PC-3 (cell line): ENCODE measurements at regions not wholly inside any gene's neighbourhood (a gene's known extent, or its start where the extent isn't known, plus 50 kb on each side); places are given as distances from the start of the nearest gene placed in this dataset.
A peak's percentile ranks its signal among the peaks of the same experiment; 100 is the strongest.
"Not testable (repeated sequence)": the region's sequence is repeated elsewhere in the genome, so short reads cannot be mapped to it uniquely, and the experiment has no call there.

ENCODE experiments used
- ATAC-seq: fragments of 200-7000 bp; cut with Tn5 transposase; 2 replicates; pipeline ENCODE4 v1.9.1; 2020; ENCODE audit warnings: mild to moderate bottlenecking, moderate library complexity
- BruUV-seq: library from RNA; stranded (reverse); fragments of 400-500 nt; replicated peaks from 2 replicates; lab custom pipeline; 2021; lab: Mats Ljungman, UMichigan
- CTCF ChIA-PET: fragments of 300-600 bp; sonication (Branson Sonifier 250); formaldehyde crosslinking; loops from one replicate; lab custom pipeline; 2022; ENCODE audit warnings: antibody characterized with exemption; lab: Charles Lee
- POLR2A ChIA-PET: fragments of 300-600 bp; sonication (Branson Sonifier 250); formaldehyde crosslinking; loops from one replicate; lab custom pipeline; 2022; ENCODE audit warnings: antibody characterized with exemption; ENCODE audit not compliant: unreplicated experiment; lab: Charles Lee
- DNase-seq: peaks from one replicate; pipeline ENCODE4 v3.0.0-alpha.2; 2015
- H2AFZ ChIP-seq: fragments of 300-600 bp; sonication (generic); 2 replicates; pipeline ENCODE4 v1.6.0; 2016; ENCODE audit warnings: antibody characterized with exemption, low read length
- H3F3A ChIP-seq: fragments of 300-600 bp; sonication (generic); one replicate; pipeline ENCODE4 v1.6.0; 2017; ENCODE audit warnings: antibody characterized with exemption, low read length, control low read depth, mild to moderate bottlenecking; ENCODE audit not compliant: unreplicated experiment
- H3K27ac ChIP-seq: fragments of 300-600 bp; sonication (generic); 2 replicates; pipeline ENCODE4 v1.5.1; 2016; ENCODE audit warnings: mild to moderate bottlenecking, low read length
- H3K27me3 ChIP-seq: fragments of 300-600 bp; sonication (generic); 2 replicates; pipeline ENCODE4 v1.6.1; 2016; ENCODE audit warnings: low read length, mixed read lengths
- H3K36me3 ChIP-seq: fragments of 300-600 bp; sonication (generic); 2 replicates; pipeline ENCODE4 v1.6.1; 2016; ENCODE audit warnings: low read depth, mixed run types, low read length, mixed read lengths
- H3K4me1 ChIP-seq: fragments of 300-600 bp; sonication (generic); 2 replicates; pipeline ENCODE4 v1.5.1; 2016; ENCODE audit warnings: low read length; ENCODE audit not compliant: insufficient read depth
- H3K4me2 ChIP-seq: fragments of 300-600 bp; sonication (generic); 2 replicates; pipeline ENCODE4 v1.6.0; 2016; ENCODE audit warnings: low read length
- H3K4me3 ChIP-seq: fragments of 300-600 bp; sonication (generic); 2 replicates; pipeline ENCODE4 v1.5.1; 2016; ENCODE audit warnings: mild to moderate bottlenecking, low read length, mixed read lengths
- H3K79me2 ChIP-seq: fragments of 300-600 bp; sonication (generic); 2 replicates; pipeline ENCODE4 v1.6.1; 2017; ENCODE audit warnings: low read length, mixed read lengths
- H3K9ac ChIP-seq: fragments of 300-600 bp; sonication (generic); 2 replicates; pipeline ENCODE4 v1.6.0; 2016; ENCODE audit warnings: mild to moderate bottlenecking, low read length
- H3K9me2 ChIP-seq: fragments of 300-600 bp; sonication (generic); replicated peaks from 2 replicates; pipeline ENCODE4 v1.6.1; 2016; ENCODE audit warnings: mixed run types, low read length, mixed read lengths
- H3K9me3 ChIP-seq: fragments of 300-600 bp; sonication (generic); 2 replicates; pipeline ENCODE4 v1.6.1; 2016; ENCODE audit warnings: low read length, mixed read lengths
- H4K20me1 ChIP-seq: fragments of 300-600 bp; sonication (generic); 2 replicates; pipeline ENCODE4 v1.6.1; 2016; ENCODE audit warnings: low read length, mixed read lengths
- EZH2 ChIP-seq: fragments of 300-600 bp; sonication (generic); IDR thresholded peaks from one replicate; pipeline ENCODE4 v1.6.1; 2017; ENCODE audit warnings: antibody characterized with exemption, mild to moderate bottlenecking, low read length; ENCODE audit not compliant: unreplicated experiment
- EZH2phosphoT487 ChIP-seq: fragments of 300-600 bp; sonication (generic); IDR thresholded peaks from 2 replicates; pipeline ENCODE4 v1.6.1; 2018; ENCODE audit warnings: mild to moderate bottlenecking, antibody characterized with exemption, low read length, borderline replicate concordance
- intact Hi-C: fragments of 100-400 bp; cut with micrococcal nuclease; formaldehyde crosslinking; loops from 2 replicates; pipeline ENCODE4 v1.9.0; 2023
- TF ChIP-seq, protein P1 (sequence below): fragments of 300-600 bp; sonication (generic); conservative IDR thresholded peaks from 2 replicates; pipeline ENCODE4 v1.5.1; 2017; ENCODE audit warnings: antibody characterized with exemption, low read depth, mild to moderate bottlenecking, low read length

DNA sequence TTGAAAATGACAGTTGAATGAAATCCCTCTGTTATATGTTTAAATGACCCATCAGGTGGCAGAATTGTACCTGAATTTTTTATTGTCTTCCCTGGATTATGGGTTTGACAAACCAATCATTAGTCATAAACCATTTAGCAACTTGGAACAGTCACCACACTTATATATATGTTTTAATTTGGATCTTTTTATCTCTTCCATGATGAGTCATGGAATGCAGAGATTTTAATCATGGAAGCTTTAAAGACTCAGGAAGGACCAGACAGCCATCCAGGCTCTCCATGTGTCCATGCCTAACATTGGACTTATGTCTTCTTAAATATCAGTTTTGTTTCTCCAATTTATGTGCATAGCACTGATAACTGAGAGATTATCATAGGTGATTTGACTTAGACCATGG lies 188.3 kb upstream of the ZSWIM2 start:
- no peaks in the 10 kb centered on the region for H3K79me2 ChIP-seq
- H3K36me3 ChIP-seq, result no peaks in the 10 kb centered on the region
- BruUV-seq, result no TSS peak
- H3K4me3 ChIP-seq, result no peak overlapping the region
- CTCF ChIA-PET, result no interaction called here
- H3K27ac ChIP-seq, result no peak overlapping the region
- H3K4me1 ChIP-seq, result peaks cover 9% of the 10 kb centered on the region
- no peaks in the 10 kb centered on the region for H3F3A ChIP-seq
- H4K20me1 ChIP-seq, result no peaks in the 10 kb centered on the region
- no peaks in the 10 kb centered on the region for H3K27me3 ChIP-seq
- no peaks in the 10 kb centered on the region for H3K9me2 ChIP-seq
- peak; percentile 50 for ATAC-seq
- POLR2A ChIA-PET, result no interaction called here
- H2AFZ ChIP-seq, result no peak overlapping the region
- no peak overlapping the region for H3K9ac ChIP-seq
- H3K4me2 ChIP-seq, result no peak overlapping the region
- no peak for TF ChIP-seq EZH2
- TF ChIP-seq, protein P1, sequence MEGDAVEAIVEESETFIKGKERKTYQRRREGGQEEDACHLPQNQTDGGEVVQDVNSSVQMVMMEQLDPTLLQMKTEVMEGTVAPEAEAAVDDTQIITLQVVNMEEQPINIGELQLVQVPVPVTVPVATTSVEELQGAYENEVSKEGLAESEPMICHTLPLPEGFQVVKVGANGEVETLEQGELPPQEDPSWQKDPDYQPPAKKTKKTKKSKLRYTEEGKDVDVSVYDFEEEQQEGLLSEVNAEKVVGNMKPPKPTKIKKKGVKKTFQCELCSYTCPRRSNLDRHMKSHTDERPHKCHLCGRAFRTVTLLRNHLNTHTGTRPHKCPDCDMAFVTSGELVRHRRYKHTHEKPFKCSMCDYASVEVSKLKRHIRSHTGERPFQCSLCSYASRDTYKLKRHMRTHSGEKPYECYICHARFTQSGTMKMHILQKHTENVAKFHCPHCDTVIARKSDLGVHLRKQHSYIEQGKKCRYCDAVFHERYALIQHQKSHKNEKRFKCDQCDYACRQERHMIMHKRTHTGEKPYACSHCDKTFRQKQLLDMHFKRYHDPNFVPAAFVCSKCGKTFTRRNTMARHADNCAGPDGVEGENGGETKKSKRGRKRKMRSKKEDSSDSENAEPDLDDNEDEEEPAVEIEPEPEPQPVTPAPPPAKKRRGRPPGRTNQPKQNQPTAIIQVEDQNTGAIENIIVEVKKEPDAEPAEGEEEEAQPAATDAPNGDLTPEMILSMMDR, result 0 out of 2 replicates have a peak, but pooled peaks have one; percentile 11
- TF ChIP-seq EZH2phosphoT487, result no peak
- peak; percentile 51 for DNase-seq
- no peaks in the 10 kb centered on the region for H3K9me3 ChIP-seq
- intact Hi-C loops, result loop anchor here (10.0 kb wide), 1 partner anchor 133 kb away; no protein-coding TSS in a partner anchor

DNA sequence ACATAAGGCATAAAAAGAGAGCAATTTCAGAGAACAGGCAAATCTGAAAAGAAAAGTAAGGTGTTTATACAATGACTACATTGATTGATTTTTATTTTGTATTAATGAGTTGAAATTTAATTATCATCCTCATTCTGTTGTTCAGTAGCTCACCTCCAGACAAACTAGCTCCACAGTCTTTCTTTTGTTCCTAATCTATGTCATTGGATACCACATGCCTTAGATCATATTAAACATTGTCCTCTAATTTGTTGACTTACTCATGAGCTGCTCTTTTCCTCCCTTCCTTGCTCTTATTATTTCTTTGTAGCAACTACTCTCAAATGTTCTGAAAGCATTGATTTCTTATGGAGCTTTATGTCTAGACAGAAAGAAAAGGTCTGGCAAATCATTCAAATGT lies 185.5 kb upstream of the ZSWIM2 start:
- intact Hi-C loops, result loop anchor here (10.0 kb wide), 1 partner anchor 130 kb away; no protein-coding TSS in a partner anchor
- Histone ChIP-seq H3K9me3 (no peaks in the 10 kb centered on the region), H3K4me1 (peaks cover 9% of the 10 kb centered on the region), H2AFZ (no peak overlapping the region), H3K27ac (no peak overlapping the region), H3K79me2 (no peaks in the 10 kb centered on the region), H4K20me1 (no peaks in the 10 kb centered on the region), H3K9ac (no peak overlapping the region), H3K36me3 (no peaks in the 10 kb centered on the region), H3K9me2 (no peaks in the 10 kb centered on the region), H3K27me3 (no peaks in the 10 kb centered on the region), H3K4me2 (no peak overlapping the region), H3F3A (no peaks in the 10 kb centered on the region), H3K4me3 (no peak overlapping the region)
- DNase-seq, result no peak
- ChIA-PET CTCF (interaction anchor here (0.7 kb wide), 1 partner anchor 104 kb away, joined by 11 read pairs; no protein-coding TSS in a partner anchor), POLR2A (no interaction called here)
- BruUV-seq, result no TSS peak
- TF ChIP-seq EZH2 (no peak), EZH2phosphoT487 (no peak)
- TF ChIP-seq, protein P1, result no peak
- no peak for ATAC-seq

DNA sequence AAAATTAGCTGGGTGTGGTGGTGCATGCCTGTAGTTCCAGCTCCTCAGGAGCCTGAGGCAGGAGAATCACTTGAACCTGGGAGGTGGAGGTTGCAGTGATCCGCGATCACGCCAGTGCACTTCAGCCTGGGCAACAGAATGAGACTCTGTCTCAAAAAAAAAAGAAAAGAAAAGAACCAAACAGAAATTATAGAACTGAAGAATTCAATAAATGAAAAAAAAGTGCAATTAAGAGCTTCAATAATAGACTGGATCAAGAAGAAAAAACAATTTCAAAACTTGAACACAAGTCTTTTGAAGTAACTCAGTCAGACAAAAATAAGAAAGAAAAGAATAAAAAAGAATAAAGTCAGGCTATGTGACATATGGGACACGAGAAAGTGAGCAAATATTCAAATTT lies 175.8 kb upstream of the ZSWIM2 start:
- TF ChIP-seq, protein P1, result no peak
- TF ChIP-seq EZH2phosphoT487 (no peak), EZH2 (no peak)
- Histone ChIP-seq H3K36me3 (no peaks in the 10 kb centered on the region), H3K9me2 (no peaks in the 10 kb centered on the region), H2AFZ (no peak overlapping the region), H3K27me3 (no peaks in the 10 kb centered on the region), H3K9ac (no peak overlapping the region), H3F3A (no peaks in the 10 kb centered on the region), H3K4me1 (no peaks in the 10 kb centered on the region), H3K27ac (no peak overlapping the region), H3K79me2 (no peaks in the 10 kb centered on the region), H3K9me3 (peaks cover 8% of the 10 kb centered on the region; the same call in 1 of the 2 replicates), H3K4me2 (no peak overlapping the region), H4K20me1 (no peaks in the 10 kb centered on the region), H3K4me3 (no peak overlapping the region)
- CTCF ChIA-PET, result no interaction called here
- POLR2A ChIA-PET, result no interaction called here
- intact Hi-C loops, result no loop called here
- no TSS peak for BruUV-seq
- no peak for DNase-seq
- no peak for ATAC-seq

DNA sequence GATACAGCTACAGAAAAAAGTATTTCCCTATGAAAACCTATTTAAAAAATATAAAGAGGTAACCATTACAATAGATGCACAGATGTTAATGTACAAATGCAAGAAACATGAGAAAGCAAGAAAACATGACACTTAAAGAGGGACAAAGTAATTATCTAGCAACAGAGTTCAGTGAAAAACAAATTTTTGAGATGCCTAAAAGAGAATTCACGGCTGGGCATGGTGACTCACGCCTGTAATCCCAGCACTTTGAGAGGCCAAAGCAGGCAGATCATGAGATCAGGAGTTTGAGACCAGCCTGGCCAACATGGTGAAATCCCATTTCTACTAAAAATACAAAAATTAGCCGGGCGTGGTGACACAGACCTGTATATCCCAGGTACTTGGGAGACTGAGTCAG lies 175.0 kb upstream of the ZSWIM2 start:
- H3K79me2 ChIP-seq, H3K4me3 ChIP-seq, H3F3A ChIP-seq, H4K20me1 ChIP-seq, POLR2A ChIA-PET, H3K36me3 ChIP-seq, H3K4me2 ChIP-seq, ATAC-seq, H3K9me2 ChIP-seq, H3K27ac ChIP-seq, DNase-seq, H3K4me1 ChIP-seq, intact Hi-C loops, BruUV-seq, H2AFZ ChIP-seq, H3K9ac ChIP-seq, CTCF ChIA-PET, H3K27me3 ChIP-seq, H3K9me3 ChIP-seq: not testable (repeated sequence)
